ENCODE measurements at regions not wholly inside any gene's neighbourhood (a gene's known extent, or its start where the extent isn't known, plus 50 kb on each side); places are given as distances from the start of the nearest gene placed in this dataset.

GRCh38 chr4:166195101-166195500, 322.1 kb downstream of the TLL1 start:
- TF ChIP-seq, protein P1, sequence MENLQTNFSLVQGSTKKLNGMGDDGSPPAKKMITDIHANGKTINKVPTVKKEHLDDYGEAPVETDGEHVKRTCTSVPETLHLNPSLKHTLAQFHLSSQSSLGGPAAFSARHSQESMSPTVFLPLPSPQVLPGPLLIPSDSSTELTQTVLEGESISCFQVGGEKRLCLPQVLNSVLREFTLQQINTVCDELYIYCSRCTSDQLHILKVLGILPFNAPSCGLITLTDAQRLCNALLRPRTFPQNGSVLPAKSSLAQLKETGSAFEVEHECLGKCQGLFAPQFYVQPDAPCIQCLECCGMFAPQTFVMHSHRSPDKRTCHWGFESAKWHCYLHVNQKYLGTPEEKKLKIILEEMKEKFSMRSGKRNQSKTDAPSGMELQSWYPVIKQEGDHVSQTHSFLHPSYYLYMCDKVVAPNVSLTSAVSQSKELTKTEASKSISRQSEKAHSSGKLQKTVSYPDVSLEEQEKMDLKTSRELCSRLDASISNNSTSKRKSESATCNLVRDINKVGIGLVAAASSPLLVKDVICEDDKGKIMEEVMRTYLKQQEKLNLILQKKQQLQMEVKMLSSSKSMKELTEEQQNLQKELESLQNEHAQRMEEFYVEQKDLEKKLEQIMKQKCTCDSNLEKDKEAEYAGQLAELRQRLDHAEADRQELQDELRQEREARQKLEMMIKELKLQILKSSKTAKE (CRISPR knock-in tag; IDR thresholded peaks at IDR 0.05; ENCODE audit: borderline replicate concordance) = no peak
- TF ChIP-seq SIN3A (IDR thresholded peaks at IDR 0.05; ENCODE audit: borderline replicate concordance, low read depth, low read length) (no peak), GATAD2A (CRISPR knock-in tag; IDR thresholded peaks at IDR 0.05) (no peak), ATF6 (CRISPR knock-in tag; conservative IDR thresholded peaks at IDR 0.05) (no peak), RXRA (CRISPR knock-in tag; IDR thresholded peaks at IDR 0.05) (no peak), NFE2L2 (IDR thresholded peaks at IDR 0.05; ENCODE audit: low read length) (no peak), ZNF124 (CRISPR knock-in tag; IDR thresholded peaks at IDR 0.05) (no peak), RBM22 (optimal IDR thresholded peaks at IDR 0.05; ENCODE audit: low read length) (no peak), ZNF768 (CRISPR knock-in tag; IDR thresholded peaks at IDR 0.05) (no peak), ZNF616 (CRISPR knock-in tag; IDR thresholded peaks at IDR 0.05; ENCODE audit: low read depth) (no peak), TARDBP (CRISPR knock-in tag; IDR thresholded peaks at IDR 0.05) (no peak), CTCF (CRISPR knock-in tag; IDR thresholded peaks at IDR 0.05) (no peak)
- TF ChIP-seq, protein P2, sequence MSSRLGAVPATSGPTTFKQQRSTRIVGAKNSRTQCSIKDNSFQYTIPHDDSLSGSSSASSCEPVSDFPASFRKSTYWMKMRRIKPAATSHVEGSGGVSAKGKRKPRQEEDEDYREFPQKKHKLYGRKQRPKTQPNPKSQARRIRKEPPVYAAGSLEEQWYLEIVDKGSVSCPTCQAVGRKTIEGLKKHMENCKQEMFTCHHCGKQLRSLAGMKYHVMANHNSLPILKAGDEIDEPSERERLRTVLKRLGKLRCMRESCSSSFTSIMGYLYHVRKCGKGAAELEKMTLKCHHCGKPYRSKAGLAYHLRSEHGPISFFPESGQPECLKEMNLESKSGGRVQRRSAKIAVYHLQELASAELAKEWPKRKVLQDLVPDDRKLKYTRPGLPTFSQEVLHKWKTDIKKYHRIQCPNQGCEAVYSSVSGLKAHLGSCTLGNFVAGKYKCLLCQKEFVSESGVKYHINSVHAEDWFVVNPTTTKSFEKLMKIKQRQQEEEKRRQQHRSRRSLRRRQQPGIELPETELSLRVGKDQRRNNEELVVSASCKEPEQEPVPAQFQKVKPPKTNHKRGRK (CRISPR knock-in tag; IDR thresholded peaks at IDR 0.05) = no peak
- TF ChIP-seq, protein P3, sequence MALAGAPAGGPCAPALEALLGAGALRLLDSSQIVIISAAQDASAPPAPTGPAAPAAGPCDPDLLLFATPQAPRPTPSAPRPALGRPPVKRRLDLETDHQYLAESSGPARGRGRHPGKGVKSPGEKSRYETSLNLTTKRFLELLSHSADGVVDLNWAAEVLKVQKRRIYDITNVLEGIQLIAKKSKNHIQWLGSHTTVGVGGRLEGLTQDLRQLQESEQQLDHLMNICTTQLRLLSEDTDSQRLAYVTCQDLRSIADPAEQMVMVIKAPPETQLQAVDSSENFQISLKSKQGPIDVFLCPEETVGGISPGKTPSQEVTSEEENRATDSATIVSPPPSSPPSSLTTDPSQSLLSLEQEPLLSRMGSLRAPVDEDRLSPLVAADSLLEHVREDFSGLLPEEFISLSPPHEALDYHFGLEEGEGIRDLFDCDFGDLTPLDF (CRISPR knock-in tag; IDR thresholded peaks at IDR 0.05) = no peak
